ENCODE measurements at regions not wholly inside any gene's neighbourhood (a gene's known extent, or its start where the extent isn't known, plus 50 kb on each side); places are given as distances from the start of the nearest gene placed in this dataset.
A peak's percentile ranks its signal among the peaks of the same experiment; 100 is the strongest.

DNA sequence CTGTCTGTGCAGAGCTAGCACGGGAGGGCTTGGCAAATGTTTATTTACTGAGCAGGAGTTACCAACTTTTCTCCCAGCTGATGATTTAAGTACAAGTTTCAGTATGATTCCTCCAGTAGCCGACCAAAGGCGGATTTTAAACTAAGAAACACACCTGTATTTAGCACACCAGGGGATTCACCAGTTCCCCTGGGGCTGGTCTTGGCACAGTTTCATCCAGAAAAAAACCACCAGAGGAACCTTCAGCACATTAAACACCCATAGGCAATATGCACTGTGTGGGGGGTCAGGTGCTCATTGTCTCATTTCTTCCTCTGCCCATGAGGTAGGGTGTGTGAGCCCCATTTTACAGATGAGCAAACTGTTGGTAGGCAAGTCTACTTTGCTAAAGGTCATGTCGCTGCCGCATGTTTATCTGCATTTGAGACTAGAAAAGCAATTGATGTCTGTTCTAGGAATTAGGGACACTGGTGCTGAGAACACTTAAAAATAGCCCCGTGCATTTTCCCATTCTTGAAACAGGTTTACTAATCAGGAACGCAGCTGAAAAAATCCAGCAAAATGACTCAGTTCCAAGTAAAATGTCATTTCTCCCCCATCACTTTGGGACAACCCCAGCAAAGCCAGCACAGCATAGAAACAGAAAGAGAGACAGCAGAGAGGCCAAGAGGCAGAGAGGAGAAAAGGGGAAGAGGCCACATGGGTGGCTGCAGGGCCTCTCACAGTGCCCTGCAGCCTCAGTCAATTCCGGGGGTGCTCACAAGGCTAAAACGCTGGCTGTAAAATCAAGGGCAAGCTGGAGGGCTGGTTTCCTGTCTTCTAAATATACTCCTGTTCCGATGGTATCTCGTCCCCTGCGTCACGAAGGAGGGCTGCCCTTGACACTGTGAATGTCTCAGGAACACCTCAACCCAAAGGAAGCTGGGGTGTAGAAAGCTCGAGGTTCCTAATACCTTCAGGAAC lies 166.8 kb upstream of the ID2 start:
- no peak for TF ChIP-seq POLR2AphosphoS5 (IDR thresholded peaks at IDR 0.05)
- TF ChIP-seq POLR2A (IDR thresholded peaks at IDR 0.05) = no peak
- TF ChIP-seq, protein P1, sequence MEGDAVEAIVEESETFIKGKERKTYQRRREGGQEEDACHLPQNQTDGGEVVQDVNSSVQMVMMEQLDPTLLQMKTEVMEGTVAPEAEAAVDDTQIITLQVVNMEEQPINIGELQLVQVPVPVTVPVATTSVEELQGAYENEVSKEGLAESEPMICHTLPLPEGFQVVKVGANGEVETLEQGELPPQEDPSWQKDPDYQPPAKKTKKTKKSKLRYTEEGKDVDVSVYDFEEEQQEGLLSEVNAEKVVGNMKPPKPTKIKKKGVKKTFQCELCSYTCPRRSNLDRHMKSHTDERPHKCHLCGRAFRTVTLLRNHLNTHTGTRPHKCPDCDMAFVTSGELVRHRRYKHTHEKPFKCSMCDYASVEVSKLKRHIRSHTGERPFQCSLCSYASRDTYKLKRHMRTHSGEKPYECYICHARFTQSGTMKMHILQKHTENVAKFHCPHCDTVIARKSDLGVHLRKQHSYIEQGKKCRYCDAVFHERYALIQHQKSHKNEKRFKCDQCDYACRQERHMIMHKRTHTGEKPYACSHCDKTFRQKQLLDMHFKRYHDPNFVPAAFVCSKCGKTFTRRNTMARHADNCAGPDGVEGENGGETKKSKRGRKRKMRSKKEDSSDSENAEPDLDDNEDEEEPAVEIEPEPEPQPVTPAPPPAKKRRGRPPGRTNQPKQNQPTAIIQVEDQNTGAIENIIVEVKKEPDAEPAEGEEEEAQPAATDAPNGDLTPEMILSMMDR (IDR thresholded peaks at IDR 0.05) = no peak
- no peak for TF ChIP-seq EP300 (IDR thresholded peaks at IDR 0.05; ENCODE audit: low read depth)
- Histone ChIP-seq H3K27ac (peak overlapping the region; percentile 23 to 61 (median 52)), H3K4me3 (no peak overlapping the region), H3K36me3 (no peaks in the 10 kb centered on the region), H3K9me3 (no peaks in the 10 kb centered on the region), H3K27me3 (no peaks in the 10 kb centered on the region), H3K4me1 (peaks cover 0 to 6% (median 2%) of the 10 kb centered on the region in 4 donors)
- in situ Hi-C loops (cut with MboI; ENCODE audit: low pct_ligation_motif_present in 1 of 4, low pct_unique_long_range_greater_than_20kb in 1 of 4, low sequenced_read_pairs in 3 of 4) = no loop called here
- intact Hi-C loops (cut with DNase I; ENCODE audit: low total_unique reads) = no loop called here
- 60 to 61% methylated on average over 7 to 14 of the region's 14 CpGs for WGBS, 2 donors (ENCODE audit: low coverage in 1 of 2)
- DNase-seq = peak; percentile 68

DNA sequence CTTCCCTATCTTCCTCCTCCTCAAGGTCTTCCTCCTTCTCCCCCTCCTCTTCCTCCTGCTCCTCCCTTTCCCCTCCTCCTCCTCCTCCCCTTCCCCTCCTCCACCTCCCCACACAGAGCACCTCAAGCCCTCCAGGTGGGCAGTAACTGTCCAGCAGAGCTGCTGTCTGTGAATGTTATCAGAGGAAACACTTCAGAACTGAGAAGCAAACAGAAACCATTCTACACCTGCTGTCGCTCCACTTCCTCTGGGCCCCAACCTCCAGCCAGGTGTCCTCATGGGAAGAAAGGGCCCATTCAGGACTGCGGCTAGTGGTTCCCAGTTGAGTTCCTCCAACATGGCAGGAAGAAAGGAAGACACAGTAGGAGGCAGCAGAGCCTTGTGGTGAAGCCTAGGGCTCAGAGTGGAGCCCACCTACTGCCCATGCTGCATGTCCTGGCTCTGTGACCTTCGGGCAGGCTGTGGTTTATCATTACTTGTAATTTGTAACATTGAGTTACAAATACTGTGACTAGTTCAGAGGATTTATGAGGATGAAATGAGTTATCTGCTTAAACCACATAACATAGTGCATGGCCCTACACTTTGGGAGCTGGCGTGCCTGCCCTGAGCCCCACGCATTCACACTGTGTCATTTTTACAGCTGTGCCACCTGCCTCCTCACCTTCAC lies 165.9 kb upstream of the ID2 start:
- H3K27me3 ChIP-seq = no peaks in the 10 kb centered on the region
- H3K4me3 ChIP-seq = no peak overlapping the region
- peaks cover 0 to 6% (median 2%) of the 10 kb centered on the region in 4 donors for H3K4me1 ChIP-seq
- TF ChIP-seq EP300 (IDR thresholded peaks at IDR 0.05; ENCODE audit: low read depth) (no peak), POLR2AphosphoS5 (IDR thresholded peaks at IDR 0.05) (no peak), POLR2A (IDR thresholded peaks at IDR 0.05) (no peak)
- in situ Hi-C loops (cut with MboI; ENCODE audit: low pct_ligation_motif_present in 1 of 4, low pct_unique_long_range_greater_than_20kb in 1 of 4, low sequenced_read_pairs in 3 of 4) = no loop called here
- WGBS, 2 donors (ENCODE audit: low coverage in 1 of 2) = 65 to 100% methylated on average over 1 to 5 of the region's 5 CpGs
- peak overlapping the region; percentile 2 to 61 (median 52) for H3K27ac ChIP-seq
- peak; percentile 41 for DNase-seq
- intact Hi-C loops (cut with DNase I; ENCODE audit: low total_unique reads) = no loop called here
- H3K36me3 ChIP-seq = no peaks in the 10 kb centered on the region
- no peaks in the 10 kb centered on the region for H3K9me3 ChIP-seq

DNA sequence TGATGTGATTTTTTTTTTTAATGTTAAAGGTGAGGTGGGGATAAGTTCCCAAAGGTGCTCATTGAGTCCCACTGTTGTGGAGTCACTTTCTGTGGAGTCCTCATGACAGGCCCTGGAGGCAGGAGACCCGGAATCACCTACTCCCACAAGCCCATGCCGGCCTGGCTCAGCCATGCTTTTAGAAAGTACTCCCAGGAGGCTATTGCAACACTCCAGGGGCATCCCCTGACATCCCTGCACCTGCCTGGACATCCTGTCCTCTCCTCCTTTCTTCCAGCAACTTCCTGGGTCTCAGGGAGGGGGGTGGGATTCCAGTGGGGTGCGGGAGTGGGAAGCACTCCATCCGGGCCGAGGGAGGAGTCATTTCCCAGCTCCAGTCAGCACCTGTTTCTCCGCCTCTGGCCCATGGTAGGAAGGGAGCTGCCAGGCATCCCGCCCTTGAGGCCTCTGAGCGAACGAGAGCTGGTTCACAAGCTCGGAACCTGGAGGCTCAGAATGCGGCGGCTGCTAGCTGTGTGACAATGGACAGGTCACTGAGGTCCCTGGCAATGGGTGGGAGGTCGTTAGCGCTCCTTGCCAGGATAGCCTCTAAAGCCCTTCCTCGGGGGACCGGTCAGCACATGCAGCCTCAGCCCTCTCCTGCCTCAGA lies 163.9 kb upstream of the ID2 start:
- Histone ChIP-seq H3K36me3 (no peaks in the 10 kb centered on the region), H3K27me3 (no peaks in the 10 kb centered on the region), H3K9me3 (no peaks in the 10 kb centered on the region), H3K4me3 (no peak overlapping the region), H3K27ac (no peak overlapping the region), H3K4me1 (peaks cover 0 to 13% (median 5%) of the 10 kb centered on the region in 4 donors)
- DNase-seq = no peak
- TF ChIP-seq POLR2A (IDR thresholded peaks at IDR 0.05) (no peak), POLR2AphosphoS5 (IDR thresholded peaks at IDR 0.05) (no peak), EP300 (IDR thresholded peaks at IDR 0.05; ENCODE audit: low read depth) (no peak)
- TF ChIP-seq, protein P1 (IDR thresholded peaks at IDR 0.05) = no peak
- 88% methylated on average over 11 of the region's 16 CpGs; no CpG with 5 or more reads in 1 of the 2 donors for WGBS, 2 donors (ENCODE audit: low coverage in 1 of 2)
- in situ Hi-C loops (cut with MboI; ENCODE audit: low pct_ligation_motif_present in 1 of 4, low pct_unique_long_range_greater_than_20kb in 1 of 4, low sequenced_read_pairs in 3 of 4) (no loop called here), intact Hi-C loops (cut with DNase I; ENCODE audit: low total_unique reads) (no loop called here)

DNA sequence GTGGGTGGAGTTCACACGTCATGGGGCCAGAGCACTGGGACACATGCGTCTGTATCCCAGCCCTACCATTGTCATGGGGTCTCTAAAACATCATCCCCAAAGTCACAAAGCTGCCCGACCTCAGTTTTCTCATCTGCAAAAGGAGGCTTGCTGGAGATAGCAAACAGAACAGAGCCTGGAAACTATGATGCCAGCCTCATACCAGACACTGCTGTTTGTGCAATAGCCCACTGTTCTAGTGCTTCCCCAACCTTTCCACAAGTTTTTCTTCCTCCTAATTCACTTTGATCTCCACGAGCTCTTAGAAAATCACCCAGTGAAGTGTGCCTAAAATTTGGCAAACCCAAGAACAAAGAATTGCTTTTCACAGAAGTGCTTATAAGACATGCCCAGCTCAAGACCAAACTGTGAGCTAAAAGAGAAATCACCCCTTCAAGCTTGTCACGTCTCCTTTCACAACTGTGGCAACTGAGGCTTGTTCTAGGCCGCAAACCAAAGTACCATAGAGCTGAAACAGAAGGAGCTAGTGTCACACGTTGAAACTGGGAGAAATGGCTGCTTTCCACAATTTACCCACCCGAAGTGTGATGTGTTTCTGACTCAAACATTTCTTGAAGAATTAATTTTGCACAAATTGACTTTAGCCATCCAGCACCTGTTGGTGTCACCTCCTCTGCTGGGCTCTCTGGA lies 162.7 kb upstream of the ID2 start:
- Histone ChIP-seq H3K36me3 (no peaks in the 10 kb centered on the region), H3K4me1 (peaks cover 0 to 13% (median 6%) of the 10 kb centered on the region in 4 donors), H3K27ac (no peak overlapping the region), H3K9me3 (no peaks in the 10 kb centered on the region), H3K27me3 (no peaks in the 10 kb centered on the region), H3K4me3 (no peak overlapping the region)
- TF ChIP-seq, protein P1 (IDR thresholded peaks at IDR 0.05) = no peak
- no peak for TF ChIP-seq POLR2AphosphoS5 (IDR thresholded peaks at IDR 0.05)
- no peak for TF ChIP-seq POLR2A (IDR thresholded peaks at IDR 0.05)
- TF ChIP-seq EP300 (IDR thresholded peaks at IDR 0.05; ENCODE audit: low read depth) = no peak
- intact Hi-C loops (cut with DNase I; ENCODE audit: low total_unique reads) (no loop called here), in situ Hi-C loops (cut with MboI; ENCODE audit: low pct_ligation_motif_present in 1 of 4, low pct_unique_long_range_greater_than_20kb in 1 of 4, low sequenced_read_pairs in 3 of 4) (no loop called here)
- 81 to 86% methylated on average over 7 to 8 of the region's 8 CpGs for WGBS, 2 donors (ENCODE audit: low coverage in 1 of 2)
- no peak for DNase-seq
